ENCODE measurements at regions not wholly inside any gene's neighbourhood (a gene's known extent, or its start where the extent isn't known, plus 50 kb on each side); places are given as distances from the start of the nearest gene placed in this dataset.

DNA sequence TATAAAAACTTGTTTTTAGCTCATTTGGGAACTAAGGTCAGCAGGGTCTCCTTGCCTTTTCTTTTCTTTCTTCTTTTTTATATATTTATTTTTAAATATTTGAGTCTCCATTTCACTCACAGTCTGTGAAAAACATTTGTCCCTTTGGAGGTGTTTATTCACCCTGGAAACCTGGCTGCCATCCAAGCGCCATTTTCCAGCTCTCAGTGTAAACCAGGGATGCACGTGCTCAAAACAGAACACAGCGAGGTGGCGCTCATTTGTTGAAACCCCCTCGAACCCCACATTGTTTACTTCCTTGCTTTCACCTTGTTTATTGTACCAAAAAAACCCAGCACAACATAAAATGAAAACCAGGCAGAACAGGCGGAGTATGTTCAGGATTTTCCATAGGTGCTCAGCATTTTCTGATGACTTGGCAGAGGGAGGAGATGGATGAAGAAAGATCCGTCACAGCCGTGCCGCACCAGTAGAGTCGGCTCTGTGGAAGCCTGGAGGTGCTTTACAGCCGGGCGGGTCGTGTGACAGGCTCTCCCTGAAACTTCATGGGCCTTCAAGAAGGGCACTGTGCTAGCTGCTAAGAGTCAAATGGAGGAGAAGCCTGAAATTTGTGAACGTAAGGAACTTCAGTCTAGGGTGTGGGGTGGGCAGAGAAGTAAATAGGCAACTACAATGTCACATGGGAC, 284.4 kb downstream of the FOXL1 start:
- TF ChIP-seq EZH2phosphoT487 (IDR thresholded peaks at IDR 0.05; ENCODE audit: insufficient read depth, low read depth) (no peak), EZH2 (IDR thresholded peaks at IDR 0.05; ENCODE audit: insufficient read depth, poor library complexity, severe bottlenecking) (no peak)

Measured in GM23248 (cell line).